Effector CD8-positive, alpha-beta T cell (primary cell): ENCODE measurements at regions not wholly inside any gene's neighbourhood (a gene's known extent, or its start where the extent isn't known, plus 50 kb on each side); places are given as distances from the start of the nearest gene placed in this dataset.
A peak's percentile ranks its signal among the peaks of the same experiment; 100 is the strongest.

Experiments used
- DNase-seq: peaks from one replicate; lab custom pipeline; 2025; lab: John Stamatoyannopoulos, UW

GRCh38 chr11:112539741-112540140 lies 279.1 kb upstream of the PLET1 start:
- DNase-seq = no peak

GRCh38 chr11:112540261-112540660 lies 279.6 kb upstream of the PLET1 start:
- DNase-seq = no peak

GRCh38 chr11:112541140-112542046 lies 280.7 kb upstream of the PLET1 start:
- DNase-seq = no peak

- no peak for DNase-seq
These were observed 281.8 kb upstream of the PLET1 start for GRCh38 chr11:112542479-112542878.

- DNase-seq = no peak
These were observed 282.7 kb upstream of the PLET1 start for GRCh38 chr11:112543390-112543789.

- DNase-seq = no peak
These were observed 288.0 kb upstream of the PLET1 start for GRCh38 chr11:112548641-112549040.

GRCh38 chr11:112553205-112553731 lies 292.6 kb upstream of the PLET1 start:
- no peak for DNase-seq

GRCh38 chr11:112554586-112554985 lies 293.9 kb upstream of the PLET1 start:
- no peak for DNase-seq

GRCh38 chr11:112555491-112556364 lies 295.1 kb upstream of the PLET1 start:
- peak; percentile 45 for DNase-seq

GRCh38 chr11:112558691-112559090 lies 298.0 kb upstream of the PLET1 start:
- DNase-seq = no peak

- DNase-seq = no peak
These were observed 303.1 kb upstream of the PLET1 start for GRCh38 chr11:112563808-112564207.

- no peak for DNase-seq
These were observed 303.7 kb upstream of the PLET1 start for GRCh38 chr11:112564228-112564955.

GRCh38 chr11:112565551-112565950 lies 304.9 kb upstream of the PLET1 start:
- DNase-seq = no peak

GRCh38 chr11:112566124-112566523 lies 305.5 kb upstream of the PLET1 start:
- DNase-seq = no peak

- no peak for DNase-seq
These were observed 309.7 kb upstream of the PLET1 start for GRCh38 chr11:112570333-112570732.

GRCh38 chr11:112579282-112579681 lies 318.6 kb upstream of the PLET1 start:
- no peak for DNase-seq

- DNase-seq = no peak
These were observed 320.2 kb upstream of the PLET1 start for GRCh38 chr11:112580864-112581263.

- DNase-seq = no peak
These were observed 321.1 kb upstream of the PLET1 start for GRCh38 chr11:112581747-112582146.

- DNase-seq = no peak
These were observed 321.7 kb upstream of the PLET1 start for GRCh38 chr11:112582366-112582765.

- DNase-seq = no peak
These were observed 322.7 kb upstream of the PLET1 start for GRCh38 chr11:112583261-112583893.

GRCh38 chr11:112584672-112585071 lies 324.0 kb upstream of the PLET1 start:
- no peak for DNase-seq
